Brain microvascular endothelial cell (primary cell): ENCODE measurements at regions not wholly inside any gene's neighbourhood (a gene's known extent, or its start where the extent isn't known, plus 50 kb on each side); places are given as distances from the start of the nearest gene placed in this dataset.

Experiments used
- DNase-seq: peaks from one replicate; pipeline ENCODE4 v3.0.0-alpha.2; 2020
- H3K27ac ChIP-seq: fragments of 250-450 bp; sonication (Bioruptor Pico); 2 replicates; pipeline ENCODE4 v1.5.1; 2020; ENCODE audit warnings: mild to moderate bottlenecking, moderate library complexity
- H3K27me3 ChIP-seq: fragments of 250-450 bp; sonication (Bioruptor Pico); replicated peaks from 2 replicates; pipeline ENCODE4 v1.5.1; 2020; ENCODE audit warnings: mild to moderate bottlenecking
- H3K36me3 ChIP-seq: fragments of 250-450 bp; sonication (Bioruptor Pico); replicated peaks from 2 replicates; pipeline ENCODE4 v1.5.1; 2020; ENCODE audit warnings: mild to moderate bottlenecking
- H3K4me3 ChIP-seq: 2 replicates; pipeline ENCODE4 v1.5.1; 2011; ENCODE audit warnings: low read depth, mild to moderate bottlenecking, control low read depth, low read length, moderate library complexity
- CTCF ChIP-seq: IDR thresholded peaks from 2 replicates; pipeline ENCODE4 v1.5.1; 2011; ENCODE audit warnings: low read depth, mild to moderate bottlenecking, moderate library complexity, low read length, control low read depth, inconsistent platforms; ENCODE audit errors: missing control alignments
- in situ Hi-C: cut with HindIII; loops from 2 replicates; pipeline ENCODE4 v1.10.0; 2017; ENCODE audit warnings: low sequenced_read_pairs, low pct_ligation_motif_present

- Histone ChIP-seq H3K4me3 (no peak overlapping the region), H3K27ac (no peak overlapping the region), H3K27me3 (no peaks in the 10 kb centered on the region), H3K36me3 (no peaks in the 10 kb centered on the region)
- DNase-seq, result no peak
- TF ChIP-seq CTCF, result no peak
- in situ Hi-C loops, result no loop called here
These were observed 302.4 kb downstream of the MN1 start for GRCh38 chr22:27499121-27499520.

GRCh38 chr22:27501191-27501936 is 300.2 kb downstream of the MN1 start:
- H3K36me3 ChIP-seq, result no peaks in the 10 kb centered on the region
- no peak overlapping the region for H3K27ac ChIP-seq
- no peak for DNase-seq
- no peak for TF ChIP-seq CTCF
- H3K27me3 ChIP-seq, result no peaks in the 10 kb centered on the region
- in situ Hi-C loops, result no loop called here
- H3K4me3 ChIP-seq, result no peak overlapping the region

GRCh38 chr22:27502327-27502726 is 299.2 kb downstream of the MN1 start:
- TF ChIP-seq CTCF, result no peak
- no peak for DNase-seq
- Histone ChIP-seq H3K27me3 (no peaks in the 10 kb centered on the region), H3K36me3 (no peaks in the 10 kb centered on the region), H3K27ac (no peak overlapping the region), H3K4me3 (no peak overlapping the region)
- in situ Hi-C loops, result no loop called here

- TF ChIP-seq CTCF, result no peak
- Histone ChIP-seq H3K27ac (no peak overlapping the region), H3K4me3 (no peak overlapping the region), H3K27me3 (no peaks in the 10 kb centered on the region), H3K36me3 (no peaks in the 10 kb centered on the region)
- in situ Hi-C loops, result no loop called here
- no peak for DNase-seq
These were observed 296.9 kb downstream of the MN1 start for GRCh38 chr22:27504360-27505253.

- in situ Hi-C loops, result no loop called here
- Histone ChIP-seq H3K27me3 (no peaks in the 10 kb centered on the region), H3K36me3 (no peaks in the 10 kb centered on the region), H3K4me3 (no peak overlapping the region), H3K27ac (no peak overlapping the region)
- no peak for DNase-seq
- no peak for TF ChIP-seq CTCF
These were observed 294.4 kb downstream of the MN1 start for GRCh38 chr22:27507111-27507611.
